WTC11 (cell line): ENCODE measurements at regions not wholly inside any gene's neighbourhood (a gene's known extent, or its start where the extent isn't known, plus 50 kb on each side); places are given as distances from the start of the nearest gene placed in this dataset.

Source experiments
- RORB ChIP-seq: fragments of 250-450 bp; sonication (Bioruptor Pico); IDR thresholded peaks from 2 replicates; pipeline ENCODE4 v1.9.0; 2021; ENCODE audit warnings: mild to moderate bottlenecking
- TEAD4 ChIP-seq: sonication (generic); formaldehyde crosslinking; IDR thresholded peaks from 2 replicates; pipeline ENCODE4 v1.8.0; 2022; ENCODE audit warnings: mild to moderate bottlenecking, missing genetic modification reagents
- TP53 ChIP-seq: sonication (generic); formaldehyde crosslinking; IDR thresholded peaks from 2 replicates; pipeline ENCODE4 v1.8.1; 2023; ENCODE audit warnings: mild to moderate bottlenecking, missing genetic modification reagents
- TF ChIP-seq, protein P1 (sequence below): fragments of 200-600 bp; IDR thresholded peaks from 2 replicates; pipeline ENCODE4 v1.8.0; 2022; ENCODE audit warnings: antibody characterized with exemption
- TF ChIP-seq, protein P2 (sequence below): sonication (generic); formaldehyde crosslinking; IDR thresholded peaks from 2 replicates; pipeline ENCODE4 v1.8.0; 2022; ENCODE audit warnings: mild to moderate bottlenecking, missing genetic modification reagents
- TF ChIP-seq, protein P3 (sequence below): sonication (generic); formaldehyde crosslinking; IDR thresholded peaks from 2 replicates; pipeline ENCODE4 v1.8.0; 2023; ENCODE audit warnings: mild to moderate bottlenecking, missing genetic modification reagents
- TF ChIP-seq, protein P4 (sequence below): sonication (generic); formaldehyde crosslinking; IDR thresholded peaks from 2 replicates; pipeline ENCODE4 v1.8.1; 2023; ENCODE audit warnings: mild to moderate bottlenecking, moderate library complexity, missing genetic modification reagents
- TF ChIP-seq, protein P5 (sequence below): sonication (generic); formaldehyde crosslinking; IDR thresholded peaks from 2 replicates; pipeline ENCODE4 v1.8.1; 2023; ENCODE audit warnings: mild to moderate bottlenecking, missing genetic modification reagents, borderline replicate concordance
- TF ChIP-seq, protein P6 (sequence below): fragments of 250-450 bp; sonication (Bioruptor Pico); IDR thresholded peaks from 2 replicates; pipeline ENCODE4 v1.8.0; 2021; ENCODE audit warnings: mild to moderate bottlenecking

DNA sequence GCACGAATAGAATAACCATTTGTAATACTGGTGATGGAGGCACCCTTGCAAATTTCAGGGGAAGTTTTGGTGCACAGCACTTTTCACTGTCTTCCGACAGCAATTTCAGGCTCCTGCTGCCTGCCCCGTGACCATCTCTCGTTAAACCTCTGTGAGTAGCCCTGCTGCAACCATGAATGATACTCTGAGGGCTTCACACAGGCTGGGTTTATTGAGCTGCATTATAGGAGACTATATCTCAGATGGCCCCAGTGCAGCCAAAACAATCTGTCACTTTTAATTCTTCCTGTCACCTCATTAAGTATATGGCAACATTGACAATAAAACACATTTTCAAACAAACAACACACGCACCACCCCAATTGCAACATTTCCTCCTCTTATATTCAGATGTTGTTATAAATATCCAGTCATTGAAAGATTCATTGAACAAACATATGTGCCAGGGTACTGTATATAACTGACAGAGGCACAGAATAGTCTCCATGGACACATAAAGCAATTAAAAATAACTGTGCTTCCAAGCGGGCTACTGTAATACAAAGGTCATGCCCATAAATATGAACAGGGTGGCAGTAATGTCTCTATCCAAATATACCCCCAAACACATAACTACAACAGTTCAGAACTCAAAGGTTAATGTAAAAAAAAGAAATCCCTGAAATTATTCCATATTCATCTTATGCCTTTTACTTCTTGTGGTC lies 477.0 kb downstream of the GBA3 start:
- TF ChIP-seq, protein P1, sequence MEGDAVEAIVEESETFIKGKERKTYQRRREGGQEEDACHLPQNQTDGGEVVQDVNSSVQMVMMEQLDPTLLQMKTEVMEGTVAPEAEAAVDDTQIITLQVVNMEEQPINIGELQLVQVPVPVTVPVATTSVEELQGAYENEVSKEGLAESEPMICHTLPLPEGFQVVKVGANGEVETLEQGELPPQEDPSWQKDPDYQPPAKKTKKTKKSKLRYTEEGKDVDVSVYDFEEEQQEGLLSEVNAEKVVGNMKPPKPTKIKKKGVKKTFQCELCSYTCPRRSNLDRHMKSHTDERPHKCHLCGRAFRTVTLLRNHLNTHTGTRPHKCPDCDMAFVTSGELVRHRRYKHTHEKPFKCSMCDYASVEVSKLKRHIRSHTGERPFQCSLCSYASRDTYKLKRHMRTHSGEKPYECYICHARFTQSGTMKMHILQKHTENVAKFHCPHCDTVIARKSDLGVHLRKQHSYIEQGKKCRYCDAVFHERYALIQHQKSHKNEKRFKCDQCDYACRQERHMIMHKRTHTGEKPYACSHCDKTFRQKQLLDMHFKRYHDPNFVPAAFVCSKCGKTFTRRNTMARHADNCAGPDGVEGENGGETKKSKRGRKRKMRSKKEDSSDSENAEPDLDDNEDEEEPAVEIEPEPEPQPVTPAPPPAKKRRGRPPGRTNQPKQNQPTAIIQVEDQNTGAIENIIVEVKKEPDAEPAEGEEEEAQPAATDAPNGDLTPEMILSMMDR: no peak
- TF ChIP-seq, protein P2, sequence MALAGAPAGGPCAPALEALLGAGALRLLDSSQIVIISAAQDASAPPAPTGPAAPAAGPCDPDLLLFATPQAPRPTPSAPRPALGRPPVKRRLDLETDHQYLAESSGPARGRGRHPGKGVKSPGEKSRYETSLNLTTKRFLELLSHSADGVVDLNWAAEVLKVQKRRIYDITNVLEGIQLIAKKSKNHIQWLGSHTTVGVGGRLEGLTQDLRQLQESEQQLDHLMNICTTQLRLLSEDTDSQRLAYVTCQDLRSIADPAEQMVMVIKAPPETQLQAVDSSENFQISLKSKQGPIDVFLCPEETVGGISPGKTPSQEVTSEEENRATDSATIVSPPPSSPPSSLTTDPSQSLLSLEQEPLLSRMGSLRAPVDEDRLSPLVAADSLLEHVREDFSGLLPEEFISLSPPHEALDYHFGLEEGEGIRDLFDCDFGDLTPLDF: no peak
- TF ChIP-seq TEAD4 (CRISPR knock-in tag) (no peak), TP53 (no peak), RORB (CRISPR knock-in tag) (no peak)
- TF ChIP-seq, protein P3, sequence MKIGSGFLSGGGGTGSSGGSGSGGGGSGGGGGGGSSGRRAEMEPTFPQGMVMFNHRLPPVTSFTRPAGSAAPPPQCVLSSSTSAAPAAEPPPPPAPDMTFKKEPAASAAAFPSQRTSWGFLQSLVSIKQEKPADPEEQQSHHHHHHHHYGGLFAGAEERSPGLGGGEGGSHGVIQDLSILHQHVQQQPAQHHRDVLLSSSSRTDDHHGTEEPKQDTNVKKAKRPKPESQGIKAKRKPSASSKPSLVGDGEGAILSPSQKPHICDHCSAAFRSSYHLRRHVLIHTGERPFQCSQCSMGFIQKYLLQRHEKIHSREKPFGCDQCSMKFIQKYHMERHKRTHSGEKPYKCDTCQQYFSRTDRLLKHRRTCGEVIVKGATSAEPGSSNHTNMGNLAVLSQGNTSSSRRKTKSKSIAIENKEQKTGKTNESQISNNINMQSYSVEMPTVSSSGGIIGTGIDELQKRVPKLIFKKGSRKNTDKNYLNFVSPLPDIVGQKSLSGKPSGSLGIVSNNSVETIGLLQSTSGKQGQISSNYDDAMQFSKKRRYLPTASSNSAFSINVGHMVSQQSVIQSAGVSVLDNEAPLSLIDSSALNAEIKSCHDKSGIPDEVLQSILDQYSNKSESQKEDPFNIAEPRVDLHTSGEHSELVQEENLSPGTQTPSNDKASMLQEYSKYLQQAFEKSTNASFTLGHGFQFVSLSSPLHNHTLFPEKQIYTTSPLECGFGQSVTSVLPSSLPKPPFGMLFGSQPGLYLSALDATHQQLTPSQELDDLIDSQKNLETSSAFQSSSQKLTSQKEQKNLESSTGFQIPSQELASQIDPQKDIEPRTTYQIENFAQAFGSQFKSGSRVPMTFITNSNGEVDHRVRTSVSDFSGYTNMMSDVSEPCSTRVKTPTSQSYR (CRISPR knock-in tag): no peak
- TF ChIP-seq, protein P4, sequence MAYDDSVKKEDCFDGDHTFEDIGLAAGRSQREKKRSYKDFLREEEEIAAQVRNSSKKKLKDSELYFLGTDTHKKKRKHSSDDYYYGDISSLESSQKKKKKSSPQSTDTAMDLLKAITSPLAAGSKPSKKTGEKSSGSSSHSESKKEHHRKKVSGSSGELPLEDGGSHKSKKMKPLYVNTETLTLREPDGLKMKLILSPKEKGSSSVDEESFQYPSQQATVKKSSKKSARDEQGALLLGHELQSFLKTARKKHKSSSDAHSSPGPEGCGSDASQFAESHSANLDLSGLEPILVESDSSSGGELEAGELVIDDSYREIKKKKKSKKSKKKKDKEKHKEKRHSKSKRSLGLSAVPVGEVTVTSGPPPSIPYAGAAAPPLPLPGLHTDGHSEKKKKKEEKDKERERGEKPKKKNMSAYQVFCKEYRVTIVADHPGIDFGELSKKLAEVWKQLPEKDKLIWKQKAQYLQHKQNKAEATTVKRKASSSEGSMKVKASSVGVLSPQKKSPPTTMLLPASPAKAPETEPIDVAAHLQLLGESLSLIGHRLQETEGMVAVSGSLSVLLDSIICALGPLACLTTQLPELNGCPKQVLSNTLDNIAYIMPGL: no peak
- TF ChIP-seq, protein P5, sequence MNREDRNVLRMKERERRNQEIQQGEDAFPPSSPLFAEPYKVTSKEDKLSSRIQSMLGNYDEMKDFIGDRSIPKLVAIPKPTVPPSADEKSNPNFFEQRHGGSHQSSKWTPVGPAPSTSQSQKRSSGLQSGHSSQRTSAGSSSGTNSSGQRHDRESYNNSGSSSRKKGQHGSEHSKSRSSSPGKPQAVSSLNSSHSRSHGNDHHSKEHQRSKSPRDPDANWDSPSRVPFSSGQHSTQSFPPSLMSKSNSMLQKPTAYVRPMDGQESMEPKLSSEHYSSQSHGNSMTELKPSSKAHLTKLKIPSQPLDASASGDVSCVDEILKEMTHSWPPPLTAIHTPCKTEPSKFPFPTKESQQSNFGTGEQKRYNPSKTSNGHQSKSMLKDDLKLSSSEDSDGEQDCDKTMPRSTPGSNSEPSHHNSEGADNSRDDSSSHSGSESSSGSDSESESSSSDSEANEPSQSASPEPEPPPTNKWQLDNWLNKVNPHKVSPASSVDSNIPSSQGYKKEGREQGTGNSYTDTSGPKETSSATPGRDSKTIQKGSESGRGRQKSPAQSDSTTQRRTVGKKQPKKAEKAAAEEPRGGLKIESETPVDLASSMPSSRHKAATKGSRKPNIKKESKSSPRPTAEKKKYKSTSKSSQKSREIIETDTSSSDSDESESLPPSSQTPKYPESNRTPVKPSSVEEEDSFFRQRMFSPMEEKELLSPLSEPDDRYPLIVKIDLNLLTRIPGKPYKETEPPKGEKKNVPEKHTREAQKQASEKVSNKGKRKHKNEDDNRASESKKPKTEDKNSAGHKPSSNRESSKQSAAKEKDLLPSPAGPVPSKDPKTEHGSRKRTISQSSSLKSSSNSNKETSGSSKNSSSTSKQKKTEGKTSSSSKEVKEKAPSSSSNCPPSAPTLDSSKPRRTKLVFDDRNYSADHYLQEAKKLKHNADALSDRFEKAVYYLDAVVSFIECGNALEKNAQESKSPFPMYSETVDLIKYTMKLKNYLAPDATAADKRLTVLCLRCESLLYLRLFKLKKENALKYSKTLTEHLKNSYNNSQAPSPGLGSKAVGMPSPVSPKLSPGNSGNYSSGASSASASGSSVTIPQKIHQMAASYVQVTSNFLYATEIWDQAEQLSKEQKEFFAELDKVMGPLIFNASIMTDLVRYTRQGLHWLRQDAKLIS (CRISPR knock-in tag): no peak
- TF ChIP-seq, protein P6, sequence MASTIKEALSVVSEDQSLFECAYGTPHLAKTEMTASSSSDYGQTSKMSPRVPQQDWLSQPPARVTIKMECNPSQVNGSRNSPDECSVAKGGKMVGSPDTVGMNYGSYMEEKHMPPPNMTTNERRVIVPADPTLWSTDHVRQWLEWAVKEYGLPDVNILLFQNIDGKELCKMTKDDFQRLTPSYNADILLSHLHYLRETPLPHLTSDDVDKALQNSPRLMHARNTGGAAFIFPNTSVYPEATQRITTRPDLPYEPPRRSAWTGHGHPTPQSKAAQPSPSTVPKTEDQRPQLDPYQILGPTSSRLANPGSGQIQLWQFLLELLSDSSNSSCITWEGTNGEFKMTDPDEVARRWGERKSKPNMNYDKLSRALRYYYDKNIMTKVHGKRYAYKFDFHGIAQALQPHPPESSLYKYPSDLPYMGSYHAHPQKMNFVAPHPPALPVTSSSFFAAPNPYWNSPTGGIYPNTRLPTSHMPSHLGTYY (CRISPR knock-in tag): no peak
